PC-9 (cell line): ENCODE measurements at regions not wholly inside any gene's neighbourhood (a gene's known extent, or its start where the extent isn't known, plus 50 kb on each side); places are given as distances from the start of the nearest gene placed in this dataset.

Experiments
- EZH2 ChIP-seq: fragments of 200-600 bp; sonication (generic); IDR thresholded peaks from 2 replicates; pipeline ENCODE4 v1.8.0; 2017; ENCODE audit warnings: antibody characterized with exemption, low read depth
- TF ChIP-seq, protein P1 (sequence below): fragments of 200-600 bp; sonication (generic); conservative IDR thresholded peaks from 2 replicates; pipeline ENCODE4 v1.6.1; 2017; ENCODE audit warnings: mixed run types, antibody characterized with exemption, mild to moderate bottlenecking, moderate library complexity

DNA sequence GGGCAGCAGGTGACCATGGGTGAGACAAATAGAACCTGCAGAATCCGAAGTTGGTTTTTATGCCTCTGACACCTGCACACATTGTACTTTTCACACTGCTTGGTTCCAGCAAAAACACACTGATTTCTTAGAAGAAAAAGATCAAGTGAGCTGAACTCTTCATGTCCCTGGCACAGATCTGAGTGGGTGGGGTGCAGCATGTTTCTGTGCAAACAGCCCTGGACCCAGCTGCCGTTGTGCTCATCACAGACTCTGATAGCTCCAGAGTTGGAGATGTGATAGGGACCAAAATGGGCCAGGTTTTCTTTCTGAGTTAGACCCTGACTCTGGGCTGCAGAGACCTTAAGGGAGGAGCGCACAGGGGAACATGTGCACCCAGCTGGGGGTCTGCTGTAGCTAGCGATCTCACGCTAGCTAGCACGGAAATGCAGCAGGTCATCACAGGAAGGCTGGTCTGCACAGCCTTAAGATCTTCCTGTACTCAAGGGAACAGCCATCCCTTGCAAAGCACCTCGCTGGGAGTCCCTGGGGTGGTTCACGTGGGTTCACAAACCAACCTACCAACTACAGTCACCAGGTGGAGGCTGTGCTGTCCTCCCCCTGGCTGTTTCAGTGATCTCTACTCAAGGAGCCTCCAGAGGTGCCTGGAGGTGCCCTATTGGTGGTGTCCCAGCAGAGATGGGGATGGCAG, 291.1 kb downstream of the PTPRU start:
- TF ChIP-seq EZH2, result no peak
- TF ChIP-seq, protein P1, sequence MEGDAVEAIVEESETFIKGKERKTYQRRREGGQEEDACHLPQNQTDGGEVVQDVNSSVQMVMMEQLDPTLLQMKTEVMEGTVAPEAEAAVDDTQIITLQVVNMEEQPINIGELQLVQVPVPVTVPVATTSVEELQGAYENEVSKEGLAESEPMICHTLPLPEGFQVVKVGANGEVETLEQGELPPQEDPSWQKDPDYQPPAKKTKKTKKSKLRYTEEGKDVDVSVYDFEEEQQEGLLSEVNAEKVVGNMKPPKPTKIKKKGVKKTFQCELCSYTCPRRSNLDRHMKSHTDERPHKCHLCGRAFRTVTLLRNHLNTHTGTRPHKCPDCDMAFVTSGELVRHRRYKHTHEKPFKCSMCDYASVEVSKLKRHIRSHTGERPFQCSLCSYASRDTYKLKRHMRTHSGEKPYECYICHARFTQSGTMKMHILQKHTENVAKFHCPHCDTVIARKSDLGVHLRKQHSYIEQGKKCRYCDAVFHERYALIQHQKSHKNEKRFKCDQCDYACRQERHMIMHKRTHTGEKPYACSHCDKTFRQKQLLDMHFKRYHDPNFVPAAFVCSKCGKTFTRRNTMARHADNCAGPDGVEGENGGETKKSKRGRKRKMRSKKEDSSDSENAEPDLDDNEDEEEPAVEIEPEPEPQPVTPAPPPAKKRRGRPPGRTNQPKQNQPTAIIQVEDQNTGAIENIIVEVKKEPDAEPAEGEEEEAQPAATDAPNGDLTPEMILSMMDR, result no peak
